ENCODE measurements at regions not wholly inside any gene's neighbourhood (a gene's known extent, or its start where the extent isn't known, plus 50 kb on each side); places are given as distances from the start of the nearest gene placed in this dataset.
A peak's percentile ranks its signal among the peaks of the same experiment; 100 is the strongest.

- H3K27ac ChIP-seq (ENCODE audit: insufficient read depth, low read length, poor library complexity, severe bottlenecking), result no peak overlapping the region
- Mint-ChIP-seq H3K4me3 (no peak overlapping the region), H3K36me3 (no peaks in the 10 kb centered on the region), H3K9me3 (peaks cover 0 to 10% (median 0%) of the 10 kb centered on the region in 7 donors), H3K27me3 (peaks cover 4% of the 10 kb centered on the region), H3K4me1 (peaks cover 0 to 3% (median 0%) of the 10 kb centered on the region in 4 donors), H3K27ac (no peak overlapping the region)
- DNase-seq, result no peak
- H3K27me3 ChIP-seq (ENCODE audit: control insufficient read depth, insufficient read depth, low read length), result no peaks in the 10 kb centered on the region
- H3K36me3 ChIP-seq (ENCODE audit: control insufficient read depth, insufficient read depth, low read length), result no peaks in the 10 kb centered on the region
- no peak overlapping the region for H3K4me3 ChIP-seq (ENCODE audit: low read depth, low read length)
- no peaks in the 10 kb centered on the region for H3K9me3 ChIP-seq (ENCODE audit: control insufficient read depth in 2 of 2, low read length in 2 of 2)
- no peak for ATAC-seq (ENCODE audit: low read depth in 2 of 2)
- no peaks in the 10 kb centered on the region for H3K4me1 ChIP-seq (ENCODE audit: control insufficient read depth, insufficient read depth, low read length, poor library complexity, severe bottlenecking)
Measured at GRCh38 chr21:15415541-15416261, 314.1 kb upstream of the USP25 start.

GRCh38 chr21:15421441-15421881 lies 308.3 kb upstream of the USP25 start:
- H3K4me3 ChIP-seq (ENCODE audit: low read depth, low read length), result no peak overlapping the region
- H3K27me3 ChIP-seq (ENCODE audit: control insufficient read depth, insufficient read depth, low read length), result no peaks in the 10 kb centered on the region
- H3K36me3 Mint-ChIP-seq, result no peaks in the 10 kb centered on the region
- H3K9me3 Mint-ChIP-seq, result no peaks in the 10 kb centered on the region
- no peak overlapping the region for H3K4me3 Mint-ChIP-seq
- no peaks in the 10 kb centered on the region for H3K36me3 ChIP-seq (ENCODE audit: control insufficient read depth, insufficient read depth, low read length)
- H3K27ac Mint-ChIP-seq, result no peak overlapping the region
- H3K27ac ChIP-seq (ENCODE audit: insufficient read depth, low read length, poor library complexity, severe bottlenecking), result no peak overlapping the region
- DNase-seq, result no peak
- H3K4me1 Mint-ChIP-seq, result peaks cover 3 to 21% (median 10%) of the 10 kb centered on the region in 4 donors
- peaks cover 5% of the 10 kb centered on the region for H3K27me3 Mint-ChIP-seq
- ATAC-seq (ENCODE audit: low read depth in 2 of 2), result no peak
- H3K4me1 ChIP-seq (ENCODE audit: control insufficient read depth, insufficient read depth, low read length, poor library complexity, severe bottlenecking), result no peaks in the 10 kb centered on the region
- no peaks in the 10 kb centered on the region for H3K9me3 ChIP-seq (ENCODE audit: control insufficient read depth in 2 of 2, low read length in 2 of 2)

GRCh38 chr21:15421947-15422346 lies 307.8 kb upstream of the USP25 start:
- Histone ChIP-seq H3K4me3 (ENCODE audit: low read depth, low read length) (no peak overlapping the region), H3K4me1 (ENCODE audit: control insufficient read depth, insufficient read depth, low read length, poor library complexity, severe bottlenecking) (no peaks in the 10 kb centered on the region), H3K27me3 (ENCODE audit: control insufficient read depth, insufficient read depth, low read length) (no peaks in the 10 kb centered on the region), H3K36me3 (ENCODE audit: control insufficient read depth, insufficient read depth, low read length) (no peaks in the 10 kb centered on the region), H3K27ac (ENCODE audit: insufficient read depth, low read length, poor library complexity, severe bottlenecking) (no peak overlapping the region), H3K9me3 (ENCODE audit: control insufficient read depth in 2 of 2, low read length in 2 of 2) (no peaks in the 10 kb centered on the region)
- H3K27me3 Mint-ChIP-seq, result peaks cover 5% of the 10 kb centered on the region
- H3K9me3 Mint-ChIP-seq, result no peaks in the 10 kb centered on the region
- H3K4me3 Mint-ChIP-seq, result no peak overlapping the region
- peaks cover 3 to 21% (median 10%) of the 10 kb centered on the region in 4 donors for H3K4me1 Mint-ChIP-seq
- no peaks in the 10 kb centered on the region for H3K36me3 Mint-ChIP-seq
- no peak overlapping the region for H3K27ac Mint-ChIP-seq
- ATAC-seq (ENCODE audit: low read depth in 2 of 2), result no peak
- DNase-seq, result no peak

GRCh38 chr21:15422783-15423182 lies 307.0 kb upstream of the USP25 start:
- no peak for ATAC-seq (ENCODE audit: low read depth in 2 of 2)
- H3K4me1 Mint-ChIP-seq, result peaks cover 3 to 21% (median 10%) of the 10 kb centered on the region in 4 donors
- Histone ChIP-seq H3K4me1 (ENCODE audit: control insufficient read depth, insufficient read depth, low read length, poor library complexity, severe bottlenecking) (no peaks in the 10 kb centered on the region), H3K4me3 (ENCODE audit: low read depth, low read length) (no peak overlapping the region), H3K36me3 (ENCODE audit: control insufficient read depth, insufficient read depth, low read length) (no peaks in the 10 kb centered on the region), H3K9me3 (ENCODE audit: control insufficient read depth in 2 of 2, low read length in 2 of 2) (no peaks in the 10 kb centered on the region), H3K27ac (ENCODE audit: insufficient read depth, low read length, poor library complexity, severe bottlenecking) (no peak overlapping the region), H3K27me3 (ENCODE audit: control insufficient read depth, insufficient read depth, low read length) (no peaks in the 10 kb centered on the region)
- H3K27me3 Mint-ChIP-seq, result peaks cover 5% of the 10 kb centered on the region
- H3K27ac Mint-ChIP-seq, result peak overlapping the region; percentile 3 to 70 (median 3)
- no peaks in the 10 kb centered on the region for H3K36me3 Mint-ChIP-seq
- peaks cover 0 to 2% (median 0%) of the 10 kb centered on the region in 7 donors for H3K9me3 Mint-ChIP-seq
- peak overlapping the region in 1 of 4 donors; percentile 38 for H3K4me3 Mint-ChIP-seq
- no peak for DNase-seq

- H3K27me3 ChIP-seq (ENCODE audit: control insufficient read depth, insufficient read depth, low read length), result no peaks in the 10 kb centered on the region
- ATAC-seq (ENCODE audit: low read depth in 2 of 2) (no peak), DNase-seq (no peak)
- Mint-ChIP-seq H3K27me3 (peaks cover 5% of the 10 kb centered on the region), H3K4me1 (peaks cover 3 to 21% (median 10%) of the 10 kb centered on the region in 4 donors), H3K9me3 (peaks cover 0 to 2% (median 0%) of the 10 kb centered on the region in 7 donors), H3K36me3 (no peaks in the 10 kb centered on the region), H3K4me3 (no peak overlapping the region), H3K27ac (peak overlapping the region in 1 of 3 donors; percentile 16)
- no peak overlapping the region for H3K4me3 ChIP-seq (ENCODE audit: low read depth, low read length)
- H3K36me3 ChIP-seq (ENCODE audit: control insufficient read depth, insufficient read depth, low read length), result no peaks in the 10 kb centered on the region
- no peaks in the 10 kb centered on the region for H3K9me3 ChIP-seq (ENCODE audit: control insufficient read depth in 2 of 2, low read length in 2 of 2)
- no peak overlapping the region for H3K27ac ChIP-seq (ENCODE audit: insufficient read depth, low read length, poor library complexity, severe bottlenecking)
- no peaks in the 10 kb centered on the region for H3K4me1 ChIP-seq (ENCODE audit: control insufficient read depth, insufficient read depth, low read length, poor library complexity, severe bottlenecking)
Measured at GRCh38 chr21:15423676-15424445, 305.9 kb upstream of the USP25 start.

GRCh38 chr21:15425049-15425448 lies 304.7 kb upstream of the USP25 start:
- Histone ChIP-seq H3K9me3 (ENCODE audit: control insufficient read depth in 2 of 2, low read length in 2 of 2) (no peaks in the 10 kb centered on the region), H3K4me1 (ENCODE audit: control insufficient read depth, insufficient read depth, low read length, poor library complexity, severe bottlenecking) (no peaks in the 10 kb centered on the region), H3K27me3 (ENCODE audit: control insufficient read depth, insufficient read depth, low read length) (no peaks in the 10 kb centered on the region), H3K4me3 (ENCODE audit: low read depth, low read length) (no peak overlapping the region), H3K36me3 (ENCODE audit: control insufficient read depth, insufficient read depth, low read length) (no peaks in the 10 kb centered on the region), H3K27ac (ENCODE audit: insufficient read depth, low read length, poor library complexity, severe bottlenecking) (no peak overlapping the region)
- Mint-ChIP-seq H3K4me1 (peaks cover 3 to 21% (median 10%) of the 10 kb centered on the region in 4 donors), H3K27ac (peak overlapping the region; percentile 3 to 63 (median 3)), H3K27me3 (peaks cover 5% of the 10 kb centered on the region), H3K36me3 (no peaks in the 10 kb centered on the region), H3K9me3 (peaks cover 0 to 2% (median 0%) of the 10 kb centered on the region in 7 donors), H3K4me3 (peak overlapping the region in 1 of 4 donors; percentile 3)
- ATAC-seq (ENCODE audit: low read depth in 2 of 2) (peak; percentile 43 to 55), DNase-seq (peak in 2 of 3 donors; percentile 2 to 24)

GRCh38 chr21:15430023-15430422 lies 299.8 kb upstream of the USP25 start:
- ATAC-seq (ENCODE audit: low read depth in 2 of 2) (no peak), DNase-seq (no peak)
- Histone ChIP-seq H3K27ac (ENCODE audit: insufficient read depth, low read length, poor library complexity, severe bottlenecking) (no peak overlapping the region), H3K36me3 (ENCODE audit: control insufficient read depth, insufficient read depth, low read length) (no peaks in the 10 kb centered on the region), H3K9me3 (ENCODE audit: control insufficient read depth in 2 of 2, low read length in 2 of 2) (no peaks in the 10 kb centered on the region), H3K4me1 (ENCODE audit: control insufficient read depth, insufficient read depth, low read length, poor library complexity, severe bottlenecking) (no peaks in the 10 kb centered on the region), H3K4me3 (ENCODE audit: low read depth, low read length) (no peak overlapping the region), H3K27me3 (ENCODE audit: control insufficient read depth, insufficient read depth, low read length) (no peaks in the 10 kb centered on the region)
- Mint-ChIP-seq H3K9me3 (peaks cover 0 to 7% (median 2%) of the 10 kb centered on the region in 7 donors), H3K4me1 (peaks cover 0 to 7% (median 2%) of the 10 kb centered on the region in 4 donors), H3K27ac (no peak overlapping the region), H3K4me3 (no peak overlapping the region), H3K27me3 (no peaks in the 10 kb centered on the region), H3K36me3 (no peaks in the 10 kb centered on the region)

All from CD4-positive, CD25-positive, alpha-beta regulatory T cell (primary cell).